Erythroblast (primary cell): ENCODE measurements at regions not wholly inside any gene's neighbourhood (a gene's known extent, or its start where the extent isn't known, plus 50 kb on each side); places are given as distances from the start of the nearest gene placed in this dataset.

ENCODE experiments used
- GATA1 ChIP-seq: IDR thresholded peaks from 2 replicates; pipeline ENCODE4 v1.6.1; 2011; ENCODE audit warnings: low read depth, mild to moderate bottlenecking, control low read depth, low read length, moderate library complexity
- POLR2A ChIP-seq: IDR thresholded peaks from 2 replicates; pipeline ENCODE4 v1.6.1; 2011; ENCODE audit warnings: mild to moderate bottlenecking, low read length

DNA sequence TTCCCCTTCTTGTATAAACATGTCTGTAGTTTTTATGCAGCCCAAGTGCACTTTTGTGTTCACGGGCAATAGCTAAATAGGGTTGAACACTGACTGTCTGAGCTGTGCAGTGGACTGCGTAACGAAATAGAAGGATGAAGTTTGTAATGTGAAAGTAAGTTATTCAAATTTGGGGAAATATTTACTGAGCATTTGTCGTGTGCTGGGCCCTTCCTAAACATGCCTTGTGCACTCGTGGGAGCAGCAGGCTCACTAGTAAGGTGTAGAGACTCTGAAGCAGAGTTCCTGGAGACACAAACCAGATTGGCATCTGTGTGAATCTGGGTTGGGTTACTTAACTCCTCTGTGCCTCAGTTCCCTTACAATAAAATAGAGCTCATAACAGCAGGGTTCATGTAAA, 51.7 kb upstream of the C1QTNF7 start:
- TF ChIP-seq POLR2A (no peak), GATA1 (no peak)
